Esophagus muscularis mucosa (tissue), 3 donors: ENCODE measurements at regions not wholly inside any gene's neighbourhood (a gene's known extent, or its start where the extent isn't known, plus 50 kb on each side); places are given as distances from the start of the nearest gene placed in this dataset.

Experiments
- POLR2A ChIP-seq: fragments of 450-650 bp; IDR thresholded peaks from one replicate; pipeline ENCODE4 v1.6.1; 2017; ENCODE audit warnings: antibody characterized with exemption, moderate library complexity, mild to moderate bottlenecking, low read depth
- TF ChIP-seq, protein P1 (sequence below), 3 experiments: fragments of 200-600 bp in 2 of 3; fragments of 450-650 bp in 1 of 3; sonication (generic) in 2 of 3; IDR thresholded peaks; one replicate each; pipeline ENCODE4 v1.5.1; 2017 to 2019; ENCODE audit warnings: antibody characterized with exemption in 3 of 3, mild to moderate bottlenecking in 2 of 3, moderate library complexity in 1 of 3

DNA sequence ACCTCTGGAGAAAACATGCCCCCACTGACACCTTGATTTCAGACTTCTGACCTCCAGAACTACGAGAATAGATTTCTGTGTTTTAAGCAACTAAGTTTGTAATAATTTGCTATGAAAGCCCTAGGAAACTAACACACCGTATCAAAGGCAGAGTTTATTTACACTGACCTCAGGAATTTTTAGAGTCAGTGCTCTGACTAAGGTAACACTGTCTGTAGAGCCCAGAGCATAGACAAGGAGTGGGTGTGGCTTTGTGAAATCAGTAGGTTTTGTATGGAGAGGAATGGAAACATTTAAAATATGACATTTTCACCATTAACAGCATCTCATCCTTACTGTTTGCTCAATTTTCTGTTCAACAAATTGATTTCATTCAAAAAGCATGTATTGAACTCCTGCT, 764.4 kb upstream of the PCDH10 start:
- TF ChIP-seq POLR2A, result no peak
- TF ChIP-seq, protein P1, sequence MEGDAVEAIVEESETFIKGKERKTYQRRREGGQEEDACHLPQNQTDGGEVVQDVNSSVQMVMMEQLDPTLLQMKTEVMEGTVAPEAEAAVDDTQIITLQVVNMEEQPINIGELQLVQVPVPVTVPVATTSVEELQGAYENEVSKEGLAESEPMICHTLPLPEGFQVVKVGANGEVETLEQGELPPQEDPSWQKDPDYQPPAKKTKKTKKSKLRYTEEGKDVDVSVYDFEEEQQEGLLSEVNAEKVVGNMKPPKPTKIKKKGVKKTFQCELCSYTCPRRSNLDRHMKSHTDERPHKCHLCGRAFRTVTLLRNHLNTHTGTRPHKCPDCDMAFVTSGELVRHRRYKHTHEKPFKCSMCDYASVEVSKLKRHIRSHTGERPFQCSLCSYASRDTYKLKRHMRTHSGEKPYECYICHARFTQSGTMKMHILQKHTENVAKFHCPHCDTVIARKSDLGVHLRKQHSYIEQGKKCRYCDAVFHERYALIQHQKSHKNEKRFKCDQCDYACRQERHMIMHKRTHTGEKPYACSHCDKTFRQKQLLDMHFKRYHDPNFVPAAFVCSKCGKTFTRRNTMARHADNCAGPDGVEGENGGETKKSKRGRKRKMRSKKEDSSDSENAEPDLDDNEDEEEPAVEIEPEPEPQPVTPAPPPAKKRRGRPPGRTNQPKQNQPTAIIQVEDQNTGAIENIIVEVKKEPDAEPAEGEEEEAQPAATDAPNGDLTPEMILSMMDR (IDR thresholded peaks at IDR 0.05), result no peak
